Activated naive CD8-positive, alpha-beta T cell (primary cell): ENCODE measurements at regions not wholly inside any gene's neighbourhood (a gene's known extent, or its start where the extent isn't known, plus 50 kb on each side); places are given as distances from the start of the nearest gene placed in this dataset.

Experiments
- H3K27ac Mint-ChIP-seq: one replicate; pipeline ENCODE4 v1.8.0; 2021; ENCODE audit warnings: mixed read lengths
- H3K27me3 Mint-ChIP-seq: one replicate; pipeline ENCODE4 v1.8.0; 2021; ENCODE audit warnings: mixed read lengths
- H3K36me3 Mint-ChIP-seq: one replicate; pipeline ENCODE4 v1.8.0; 2021; ENCODE audit warnings: mixed read lengths
- H3K4me1 Mint-ChIP-seq: one replicate; pipeline ENCODE4 v1.8.0; 2021; ENCODE audit warnings: low read depth, mixed read lengths
- H3K4me3 Mint-ChIP-seq: one replicate; pipeline ENCODE4 v1.8.0; 2021; ENCODE audit warnings: mild to moderate bottlenecking, mixed read lengths
- H3K9me3 Mint-ChIP-seq: one replicate; pipeline ENCODE4 v1.8.0; 2021; ENCODE audit warnings: low read depth, mixed read lengths

- no peaks in the 10 kb centered on the region for H3K4me1 Mint-ChIP-seq
- H3K4me3 Mint-ChIP-seq, result no peak overlapping the region
- H3K9me3 Mint-ChIP-seq, result no peaks in the 10 kb centered on the region
- H3K27me3 Mint-ChIP-seq, result no peaks in the 10 kb centered on the region
- H3K36me3 Mint-ChIP-seq, result no peaks in the 10 kb centered on the region
- no peak overlapping the region for H3K27ac Mint-ChIP-seq
Measured at GRCh38 chr12:69108037-69108436, 131.3 kb upstream of the CPSF6 start.

DNA sequence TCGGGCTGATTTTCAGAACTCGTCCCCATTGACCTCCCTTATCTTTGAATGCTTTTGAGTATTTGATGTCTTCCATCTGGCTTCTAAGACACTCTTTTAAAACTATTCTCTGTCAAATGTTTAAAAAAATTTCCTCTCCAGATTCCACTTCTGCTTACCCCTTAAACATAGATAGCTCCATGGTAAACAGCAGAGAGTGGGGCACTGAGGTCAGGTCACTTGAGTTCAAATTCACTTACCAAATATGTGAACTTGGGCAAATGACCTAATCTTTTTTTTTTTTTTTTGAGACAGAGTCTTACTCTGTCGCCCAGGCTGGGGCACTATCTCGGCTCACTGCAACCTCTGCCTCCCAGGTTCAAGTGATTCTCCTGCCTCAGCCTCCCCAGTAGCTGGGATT is 126.8 kb upstream of the CPSF6 start:
- no peaks in the 10 kb centered on the region for H3K36me3 Mint-ChIP-seq
- no peaks in the 10 kb centered on the region for H3K9me3 Mint-ChIP-seq
- no peak overlapping the region for H3K4me3 Mint-ChIP-seq
- no peak overlapping the region for H3K27ac Mint-ChIP-seq
- no peaks in the 10 kb centered on the region for H3K4me1 Mint-ChIP-seq
- H3K27me3 Mint-ChIP-seq, result no peaks in the 10 kb centered on the region

DNA sequence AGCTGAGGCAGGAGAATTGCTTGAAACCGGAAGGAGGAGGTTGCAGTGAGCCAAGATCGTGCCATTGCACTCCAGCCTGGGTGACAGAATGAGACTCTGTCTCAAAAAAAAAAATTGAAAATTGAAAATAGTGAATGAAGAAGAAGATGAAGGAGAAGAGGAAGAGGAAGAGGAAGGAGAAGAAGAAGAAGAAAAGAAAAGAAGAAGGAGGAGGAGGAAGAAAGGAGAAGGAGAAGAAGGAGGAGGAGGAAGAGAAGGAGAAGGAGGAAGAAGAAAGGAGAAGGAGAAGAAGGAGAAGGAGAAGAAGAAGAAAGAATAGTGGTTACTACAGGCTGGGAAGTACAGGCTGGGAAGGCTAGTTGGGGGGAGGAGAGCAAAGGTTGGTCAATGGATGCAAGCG is 124.3 kb upstream of the CPSF6 start:
- Mint-ChIP-seq H3K9me3 (no peaks in the 10 kb centered on the region), H3K36me3 (no peaks in the 10 kb centered on the region), H3K4me1 (no peaks in the 10 kb centered on the region), H3K27ac (no peak overlapping the region), H3K4me3 (no peak overlapping the region), H3K27me3 (no peaks in the 10 kb centered on the region)

GRCh38 chr12:69115951-69116350 is 123.4 kb upstream of the CPSF6 start:
- H3K27ac Mint-ChIP-seq, result no peak overlapping the region
- no peak overlapping the region for H3K4me3 Mint-ChIP-seq
- no peaks in the 10 kb centered on the region for H3K36me3 Mint-ChIP-seq
- no peaks in the 10 kb centered on the region for H3K27me3 Mint-ChIP-seq
- H3K4me1 Mint-ChIP-seq, result no peaks in the 10 kb centered on the region
- no peaks in the 10 kb centered on the region for H3K9me3 Mint-ChIP-seq

GRCh38 chr12:69117566-69118266 is 121.7 kb upstream of the CPSF6 start:
- no peak overlapping the region for H3K4me3 Mint-ChIP-seq
- no peaks in the 10 kb centered on the region for H3K9me3 Mint-ChIP-seq
- no peak overlapping the region for H3K27ac Mint-ChIP-seq
- no peaks in the 10 kb centered on the region for H3K36me3 Mint-ChIP-seq
- no peaks in the 10 kb centered on the region for H3K27me3 Mint-ChIP-seq
- no peaks in the 10 kb centered on the region for H3K4me1 Mint-ChIP-seq

GRCh38 chr12:69118516-69118915 is 120.9 kb upstream of the CPSF6 start:
- no peak overlapping the region for H3K4me3 Mint-ChIP-seq
- no peaks in the 10 kb centered on the region for H3K4me1 Mint-ChIP-seq
- H3K27ac Mint-ChIP-seq, result no peak overlapping the region
- no peaks in the 10 kb centered on the region for H3K36me3 Mint-ChIP-seq
- no peaks in the 10 kb centered on the region for H3K9me3 Mint-ChIP-seq
- H3K27me3 Mint-ChIP-seq, result no peaks in the 10 kb centered on the region

DNA sequence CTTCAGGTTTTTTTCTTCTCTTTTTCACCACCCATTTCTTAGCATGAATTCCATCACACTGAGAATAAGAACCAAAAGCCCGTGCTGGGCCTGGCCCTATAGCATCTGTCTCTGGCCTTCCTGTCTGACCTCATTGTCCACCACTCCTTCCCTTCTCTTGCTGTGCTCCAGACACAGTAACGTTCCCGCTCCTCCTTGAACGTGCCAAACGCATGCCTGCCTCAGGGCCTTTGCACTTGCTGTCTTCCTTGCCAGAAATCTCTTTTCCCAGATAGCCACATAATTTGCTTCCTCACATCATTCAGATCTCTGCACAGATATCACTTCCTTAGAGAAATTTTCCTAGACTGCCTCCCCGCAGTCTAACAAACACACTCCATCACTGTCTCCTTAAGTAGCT is 119.6 kb upstream of the CPSF6 start:
- H3K27me3 Mint-ChIP-seq, result no peaks in the 10 kb centered on the region
- H3K27ac Mint-ChIP-seq, result no peak overlapping the region
- H3K9me3 Mint-ChIP-seq, result no peaks in the 10 kb centered on the region
- no peak overlapping the region for H3K4me3 Mint-ChIP-seq
- no peaks in the 10 kb centered on the region for H3K36me3 Mint-ChIP-seq
- H3K4me1 Mint-ChIP-seq, result no peaks in the 10 kb centered on the region

DNA sequence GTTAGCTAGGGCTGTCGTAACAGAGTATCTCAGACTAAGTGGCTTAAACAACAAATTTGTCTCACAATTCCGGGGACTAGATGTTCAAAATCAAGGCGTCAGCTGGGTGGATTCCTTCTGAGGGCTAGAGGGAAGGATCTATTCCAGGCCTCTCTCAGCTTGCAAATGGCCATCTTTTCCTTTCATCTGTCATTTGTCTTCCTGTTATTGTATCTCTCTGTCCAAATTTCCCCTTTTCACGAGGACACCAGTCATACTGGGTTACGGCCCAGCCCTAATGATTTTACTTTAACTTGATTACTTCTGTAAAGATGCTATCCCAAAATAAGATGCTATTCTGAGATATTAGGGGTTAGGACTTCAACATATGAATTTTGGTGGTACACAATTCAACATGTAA is 119.0 kb upstream of the CPSF6 start:
- peaks cover 2% of the 10 kb centered on the region for H3K27me3 Mint-ChIP-seq
- no peaks in the 10 kb centered on the region for H3K9me3 Mint-ChIP-seq
- no peak overlapping the region for H3K27ac Mint-ChIP-seq
- no peaks in the 10 kb centered on the region for H3K36me3 Mint-ChIP-seq
- no peak overlapping the region for H3K4me3 Mint-ChIP-seq
- H3K4me1 Mint-ChIP-seq, result no peaks in the 10 kb centered on the region

- no peaks in the 10 kb centered on the region for H3K36me3 Mint-ChIP-seq
- no peak overlapping the region for H3K4me3 Mint-ChIP-seq
- H3K4me1 Mint-ChIP-seq, result no peaks in the 10 kb centered on the region
- no peaks in the 10 kb centered on the region for H3K9me3 Mint-ChIP-seq
- no peak overlapping the region for H3K27ac Mint-ChIP-seq
- H3K27me3 Mint-ChIP-seq, result peaks cover 3% of the 10 kb centered on the region
Measured at GRCh38 chr12:69123311-69123710, 116.1 kb upstream of the CPSF6 start.

DNA sequence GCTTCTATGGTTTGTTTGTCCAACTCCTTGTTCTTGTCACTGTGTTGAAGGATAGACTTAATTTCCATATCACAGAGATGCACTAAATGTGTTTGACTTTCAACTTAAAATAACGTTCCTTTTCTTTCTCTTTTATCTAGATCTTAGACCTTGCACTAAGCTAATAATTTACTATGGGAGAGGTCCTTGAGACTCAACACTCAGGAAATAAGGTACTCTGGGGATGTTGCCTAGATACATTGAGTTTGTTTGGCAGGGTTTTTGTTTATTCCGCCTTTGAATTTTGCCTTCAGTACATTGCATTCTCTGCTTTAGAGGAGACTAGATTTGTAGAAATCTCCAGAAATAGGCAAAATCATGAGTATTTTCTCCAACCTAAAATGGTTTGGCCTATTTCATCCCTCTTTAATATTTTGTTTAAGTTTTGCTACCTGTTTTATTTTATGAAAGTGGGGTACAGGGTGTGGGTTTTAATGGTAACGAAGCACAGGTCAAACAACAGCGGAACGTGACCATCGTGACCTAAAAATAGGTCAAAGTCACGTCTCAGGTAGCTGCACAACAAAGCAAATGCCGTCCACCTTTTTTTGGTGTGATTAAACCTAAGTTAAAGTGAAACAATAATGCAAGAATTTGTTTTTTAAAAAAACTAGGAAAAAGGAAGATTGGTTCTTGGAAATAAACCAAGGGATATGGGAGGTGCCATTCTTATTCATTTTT is 115.3 kb upstream of the CPSF6 start:
- no peak overlapping the region for H3K4me3 Mint-ChIP-seq
- peaks cover 3% of the 10 kb centered on the region for H3K27me3 Mint-ChIP-seq
- H3K9me3 Mint-ChIP-seq, result no peaks in the 10 kb centered on the region
- no peaks in the 10 kb centered on the region for H3K4me1 Mint-ChIP-seq
- no peaks in the 10 kb centered on the region for H3K36me3 Mint-ChIP-seq
- H3K27ac Mint-ChIP-seq, result no peak overlapping the region

- H3K27ac Mint-ChIP-seq, result no peak overlapping the region
- no peaks in the 10 kb centered on the region for H3K36me3 Mint-ChIP-seq
- H3K4me3 Mint-ChIP-seq, result no peak overlapping the region
- peaks cover 6% of the 10 kb centered on the region for H3K27me3 Mint-ChIP-seq
- no peaks in the 10 kb centered on the region for H3K4me1 Mint-ChIP-seq
- H3K9me3 Mint-ChIP-seq, result no peaks in the 10 kb centered on the region
Measured at GRCh38 chr12:69129017-69129416, 110.4 kb upstream of the CPSF6 start.

DNA sequence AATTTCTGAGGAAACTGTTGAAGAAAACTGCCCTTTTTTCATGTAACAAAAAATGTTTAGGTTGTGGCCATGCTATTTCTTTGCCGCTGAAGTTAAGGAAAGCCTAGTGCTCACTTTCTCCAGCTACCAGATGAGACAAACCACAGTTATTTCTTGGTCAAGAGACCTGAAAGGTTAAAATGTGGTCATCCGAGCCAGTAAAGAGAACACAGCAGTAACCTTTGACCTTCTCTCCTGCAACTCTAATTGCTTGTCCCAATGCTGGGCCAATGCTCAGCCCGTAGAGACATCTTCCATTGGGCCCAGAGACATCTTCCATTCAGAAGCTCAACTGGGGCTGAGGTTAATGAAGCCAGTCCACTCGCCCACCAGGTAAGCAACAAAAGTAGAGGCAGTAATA is 109.8 kb upstream of the CPSF6 start:
- Mint-ChIP-seq H3K36me3 (no peaks in the 10 kb centered on the region), H3K4me3 (no peak overlapping the region), H3K4me1 (no peaks in the 10 kb centered on the region), H3K27me3 (peaks cover 6% of the 10 kb centered on the region), H3K27ac (no peak overlapping the region), H3K9me3 (no peaks in the 10 kb centered on the region)

GRCh38 chr12:69130064-69130463 is 109.3 kb upstream of the CPSF6 start:
- H3K27ac Mint-ChIP-seq, result no peak overlapping the region
- peaks cover 6% of the 10 kb centered on the region for H3K27me3 Mint-ChIP-seq
- no peaks in the 10 kb centered on the region for H3K9me3 Mint-ChIP-seq
- no peak overlapping the region for H3K4me3 Mint-ChIP-seq
- H3K4me1 Mint-ChIP-seq, result no peaks in the 10 kb centered on the region
- no peaks in the 10 kb centered on the region for H3K36me3 Mint-ChIP-seq

DNA sequence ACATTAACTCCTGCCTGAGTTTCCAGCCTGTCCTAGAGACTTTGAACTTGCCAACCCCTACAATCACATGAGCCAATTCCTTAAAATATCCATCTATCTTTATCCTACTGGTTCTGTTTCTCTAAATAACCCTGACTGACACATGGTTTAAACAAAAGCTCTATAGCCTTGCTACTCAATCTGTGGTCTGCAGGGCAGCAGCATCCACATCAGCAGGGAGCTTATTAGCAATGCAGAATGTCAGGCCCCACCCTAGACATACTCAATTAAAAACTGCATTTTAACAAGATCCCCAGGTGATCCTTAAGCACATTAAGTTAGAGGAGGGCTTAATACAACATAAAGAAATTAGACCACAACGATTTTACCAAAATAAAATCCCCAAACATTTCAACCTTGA is 108.3 kb upstream of the CPSF6 start:
- no peaks in the 10 kb centered on the region for H3K9me3 Mint-ChIP-seq
- H3K4me1 Mint-ChIP-seq, result no peaks in the 10 kb centered on the region
- H3K36me3 Mint-ChIP-seq, result no peaks in the 10 kb centered on the region
- no peak overlapping the region for H3K27ac Mint-ChIP-seq
- no peak overlapping the region for H3K4me3 Mint-ChIP-seq
- peaks cover 4% of the 10 kb centered on the region for H3K27me3 Mint-ChIP-seq

DNA sequence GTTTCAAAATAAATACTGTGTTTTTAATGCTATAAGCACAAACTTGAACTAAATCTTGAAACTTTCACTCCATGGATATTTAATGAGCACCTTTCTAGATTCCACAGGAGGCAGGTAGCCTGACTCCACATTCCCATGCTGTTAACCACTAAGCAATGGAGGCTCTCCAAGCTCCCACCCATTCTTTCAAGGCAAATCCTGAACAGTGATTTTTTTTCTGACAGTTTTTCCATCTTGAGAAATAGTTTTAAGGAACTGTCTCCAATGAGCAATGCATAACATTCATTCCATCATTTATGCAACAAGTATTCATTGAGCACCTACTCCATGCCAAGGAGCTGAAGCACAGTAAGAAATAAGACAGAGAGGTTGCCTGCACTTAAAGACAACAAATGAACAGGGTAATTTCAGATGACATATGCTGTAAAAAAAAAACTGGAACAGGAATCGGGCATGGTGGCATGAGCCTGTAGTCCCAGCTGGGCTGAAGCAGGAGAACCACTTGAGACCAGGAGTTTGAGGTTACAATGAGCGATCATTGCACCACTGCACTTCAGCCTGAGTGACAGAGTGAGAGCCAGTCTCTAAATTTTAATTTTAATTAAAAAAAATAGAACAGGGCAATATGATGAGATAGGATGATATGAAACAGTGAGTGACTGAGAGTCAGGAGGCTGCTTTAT is 102.3 kb upstream of the CPSF6 start:
- peaks cover 22% of the 10 kb centered on the region for H3K9me3 Mint-ChIP-seq
- H3K4me3 Mint-ChIP-seq, result no peak overlapping the region
- H3K27me3 Mint-ChIP-seq, result peaks cover 7% of the 10 kb centered on the region
- no peaks in the 10 kb centered on the region for H3K4me1 Mint-ChIP-seq
- no peak overlapping the region for H3K27ac Mint-ChIP-seq
- H3K36me3 Mint-ChIP-seq, result peaks cover 19% of the 10 kb centered on the region
